ENCODE measurements at regions not wholly inside any gene's neighbourhood (a gene's known extent, or its start where the extent isn't known, plus 50 kb on each side); places are given as distances from the start of the nearest gene placed in this dataset.

- DNase-seq (ENCODE audit: extremely low spot score): no peak
- ChIA-PET POLR2A (no interaction called here), CTCF (no interaction called here)
- TF ChIP-seq SUZ12 (IDR thresholded peaks at IDR 0.05) (no peak), ELF4 (IDR thresholded peaks at IDR 0.05) (no peak), LEF1 (IDR thresholded peaks at IDR 0.05; ENCODE audit: borderline replicate concordance) (no peak), FOXK2 (IDR thresholded peaks at IDR 0.05) (no peak), CTBP1 (IDR thresholded peaks at IDR 0.05; ENCODE audit: borderline replicate concordance) (no peak), FOXM1 (IDR thresholded peaks at IDR 0.05; ENCODE audit: borderline replicate concordance) (no peak)
Measured at GRCh38 chr19:13585512-13585911, 79.2 kb upstream of the CACNA1A start.

GRCh38 chr19:13583753-13584152 lies 77.5 kb upstream of the CACNA1A start:
- ChIA-PET POLR2A (no interaction called here), CTCF (interaction anchor here (0.7 kb wide), 1 partner anchor 9 kb away, joined by 4 read pairs; no protein-coding TSS in a partner anchor)
- no peak for DNase-seq (ENCODE audit: extremely low spot score)
- TF ChIP-seq LEF1 (IDR thresholded peaks at IDR 0.05; ENCODE audit: borderline replicate concordance) (no peak), L3MBTL2 (conservative IDR thresholded peaks at IDR 0.05) (no peak), PKNOX1 (IDR thresholded peaks at IDR 0.05) (no peak), ZNF384 (IDR thresholded peaks at IDR 0.05) (no peak), SP1 (IDR thresholded peaks at IDR 0.05) (no peak), NFRKB (IDR thresholded peaks at IDR 0.05) (no peak), FOXK2 (IDR thresholded peaks at IDR 0.05) (no peak), BHLHE40 (IDR thresholded peaks at IDR 0.05; ENCODE audit: borderline replicate concordance) (no peak)

- no peak for DNase-seq (ENCODE audit: extremely low spot score)
- POLR2A ChIA-PET: no interaction called here
- TF ChIP-seq NFRKB (IDR thresholded peaks at IDR 0.05) (no peak), FOXM1 (IDR thresholded peaks at IDR 0.05; ENCODE audit: borderline replicate concordance) (no peak), SP1 (IDR thresholded peaks at IDR 0.05) (no peak), PKNOX1 (IDR thresholded peaks at IDR 0.05) (no peak), BHLHE40 (IDR thresholded peaks at IDR 0.05; ENCODE audit: borderline replicate concordance) (no peak), FOXA1 (IDR thresholded peaks at IDR 0.05) (no peak), CTBP1 (IDR thresholded peaks at IDR 0.05; ENCODE audit: borderline replicate concordance) (no peak), ZNF384 (IDR thresholded peaks at IDR 0.05) (no peak), TARDBP (IDR thresholded peaks at IDR 0.05) (no peak)
- CTCF ChIA-PET: no interaction called here
Measured at GRCh38 chr19:13583114-13583513, 76.8 kb upstream of the CACNA1A start.

- DNase-seq (ENCODE audit: extremely low spot score): no peak
- POLR2A ChIA-PET: no interaction called here
- TF ChIP-seq FOXM1 (IDR thresholded peaks at IDR 0.05; ENCODE audit: borderline replicate concordance) (no peak), BHLHE40 (IDR thresholded peaks at IDR 0.05; ENCODE audit: borderline replicate concordance) (no peak), FOXA1 (IDR thresholded peaks at IDR 0.05) (no peak), NFRKB (IDR thresholded peaks at IDR 0.05) (no peak), SUZ12 (IDR thresholded peaks at IDR 0.05) (no peak), LEF1 (IDR thresholded peaks at IDR 0.05; ENCODE audit: borderline replicate concordance) (no peak), FOXK2 (IDR thresholded peaks at IDR 0.05) (no peak), PKNOX1 (IDR thresholded peaks at IDR 0.05) (no peak), ZNF384 (IDR thresholded peaks at IDR 0.05) (no peak), HDGF (IDR thresholded peaks at IDR 0.05; ENCODE audit: borderline replicate concordance) (no peak), ELF4 (IDR thresholded peaks at IDR 0.05) (no peak), TARDBP (IDR thresholded peaks at IDR 0.05) (no peak), CTBP1 (IDR thresholded peaks at IDR 0.05; ENCODE audit: borderline replicate concordance) (no peak), L3MBTL2 (conservative IDR thresholded peaks at IDR 0.05) (no peak), ARNT (IDR thresholded peaks at IDR 0.05) (no peak), SP1 (IDR thresholded peaks at IDR 0.05) (no peak)
- CTCF ChIA-PET: no interaction called here
Measured at GRCh38 chr19:13581576-13581975, 75.3 kb upstream of the CACNA1A start.

GRCh38 chr19:13579388-13580060 lies 73.2 kb upstream of the CACNA1A start:
- CTCF ChIA-PET: no interaction called here
- POLR2A ChIA-PET: no interaction called here

More at GRCh38 chr19:13579388-13580060, 73.2 kb upstream of the CACNA1A start:
- TF ChIP-seq PKNOX1 (IDR thresholded peaks at IDR 0.05) (no peak), ZNF384 (IDR thresholded peaks at IDR 0.05) (no peak), FOXK2 (IDR thresholded peaks at IDR 0.05) (no peak), FOXA1 (IDR thresholded peaks at IDR 0.05) (no peak), SUZ12 (IDR thresholded peaks at IDR 0.05) (no peak), HDGF (IDR thresholded peaks at IDR 0.05; ENCODE audit: borderline replicate concordance) (no peak), ELF4 (IDR thresholded peaks at IDR 0.05) (no peak), TARDBP (IDR thresholded peaks at IDR 0.05) (no peak)
- no peak for DNase-seq (ENCODE audit: extremely low spot score)

Data from HEK293T (cell line).